HL-60 (cell line): ENCODE measurements at regions not wholly inside any gene's neighbourhood (a gene's known extent, or its start where the extent isn't known, plus 50 kb on each side); places are given as distances from the start of the nearest gene placed in this dataset.

Experiments
- CTCF ChIP-seq: IDR thresholded peaks from one replicate; pipeline ENCODE4 v1.5.1; 2011; ENCODE audit warnings: low read length, control low read depth, inconsistent platforms; ENCODE audit not compliant: insufficient read depth
- POLR2AphosphoS5 ChIP-seq: IDR thresholded peaks from 2 replicates; pipeline ENCODE4 v1.6.1; 2012; ENCODE audit warnings: low read depth

GRCh38 chr10:109696981-109697775 is 226.1 kb downstream of the XPNPEP1 start:
- TF ChIP-seq CTCF = no peak
- TF ChIP-seq POLR2AphosphoS5 = no peak
